Choroid plexus epithelial cell (primary cell): ENCODE measurements at regions not wholly inside any gene's neighbourhood (a gene's known extent, or its start where the extent isn't known, plus 50 kb on each side); places are given as distances from the start of the nearest gene placed in this dataset.

Source experiments
- DNase-seq: peaks from one replicate; pipeline ENCODE4 v3.0.0-alpha.2; 2010; ENCODE audit warnings: low read depth
- H3K4me3 ChIP-seq: 2 replicates; pipeline ENCODE4 v1.5.1; 2011; ENCODE audit warnings: low read depth, mild to moderate bottlenecking, control low read depth, low read length, moderate library complexity
- TF ChIP-seq, protein P1 (sequence below): conservative IDR thresholded peaks from 2 replicates; pipeline ENCODE4 v1.5.1; 2011; ENCODE audit warnings: low read depth, mild to moderate bottlenecking, control low read depth, inconsistent platforms, low read length, moderate library complexity

- TF ChIP-seq, protein P1, sequence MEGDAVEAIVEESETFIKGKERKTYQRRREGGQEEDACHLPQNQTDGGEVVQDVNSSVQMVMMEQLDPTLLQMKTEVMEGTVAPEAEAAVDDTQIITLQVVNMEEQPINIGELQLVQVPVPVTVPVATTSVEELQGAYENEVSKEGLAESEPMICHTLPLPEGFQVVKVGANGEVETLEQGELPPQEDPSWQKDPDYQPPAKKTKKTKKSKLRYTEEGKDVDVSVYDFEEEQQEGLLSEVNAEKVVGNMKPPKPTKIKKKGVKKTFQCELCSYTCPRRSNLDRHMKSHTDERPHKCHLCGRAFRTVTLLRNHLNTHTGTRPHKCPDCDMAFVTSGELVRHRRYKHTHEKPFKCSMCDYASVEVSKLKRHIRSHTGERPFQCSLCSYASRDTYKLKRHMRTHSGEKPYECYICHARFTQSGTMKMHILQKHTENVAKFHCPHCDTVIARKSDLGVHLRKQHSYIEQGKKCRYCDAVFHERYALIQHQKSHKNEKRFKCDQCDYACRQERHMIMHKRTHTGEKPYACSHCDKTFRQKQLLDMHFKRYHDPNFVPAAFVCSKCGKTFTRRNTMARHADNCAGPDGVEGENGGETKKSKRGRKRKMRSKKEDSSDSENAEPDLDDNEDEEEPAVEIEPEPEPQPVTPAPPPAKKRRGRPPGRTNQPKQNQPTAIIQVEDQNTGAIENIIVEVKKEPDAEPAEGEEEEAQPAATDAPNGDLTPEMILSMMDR, result no peak
- H3K4me3 ChIP-seq, result no peak overlapping the region
- no peak for DNase-seq
These were observed 62.2 kb upstream of the KIF13A start for GRCh38 chr6:18049646-18050045.

GRCh38 chr6:18048953-18049630 lies 61.7 kb upstream of the KIF13A start:
- no peak for DNase-seq
- H3K4me3 ChIP-seq, result no peak overlapping the region
- TF ChIP-seq, protein P1, result no peak

GRCh38 chr6:18047406-18047805 lies 60.0 kb upstream of the KIF13A start:
- peak; percentile 28 for DNase-seq
- H3K4me3 ChIP-seq, result no peak overlapping the region
- TF ChIP-seq, protein P1, result no peak

DNA sequence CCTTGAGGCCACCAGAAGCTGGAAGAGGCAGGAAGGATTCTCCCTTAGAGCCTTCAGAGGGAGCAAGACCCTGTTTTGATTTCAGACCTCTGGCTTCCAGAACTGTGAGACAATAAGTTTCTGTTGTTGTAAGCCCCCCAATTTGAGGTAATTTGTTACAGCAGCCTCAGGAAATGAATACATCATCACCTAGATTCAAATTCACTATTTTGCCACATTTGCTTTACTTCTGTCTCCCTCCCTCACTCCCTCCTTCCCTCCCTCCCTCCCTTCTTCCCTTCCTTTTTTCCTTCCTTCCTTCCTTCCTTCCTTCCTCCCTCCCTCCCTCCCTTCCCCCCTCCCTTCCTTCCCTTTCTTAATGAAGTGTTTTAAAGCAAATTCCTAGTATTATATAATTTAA lies 58.1 kb upstream of the KIF13A start:
- TF ChIP-seq, protein P1, result no peak
- H3K4me3 ChIP-seq, result no peak overlapping the region
- DNase-seq, result no peak

DNA sequence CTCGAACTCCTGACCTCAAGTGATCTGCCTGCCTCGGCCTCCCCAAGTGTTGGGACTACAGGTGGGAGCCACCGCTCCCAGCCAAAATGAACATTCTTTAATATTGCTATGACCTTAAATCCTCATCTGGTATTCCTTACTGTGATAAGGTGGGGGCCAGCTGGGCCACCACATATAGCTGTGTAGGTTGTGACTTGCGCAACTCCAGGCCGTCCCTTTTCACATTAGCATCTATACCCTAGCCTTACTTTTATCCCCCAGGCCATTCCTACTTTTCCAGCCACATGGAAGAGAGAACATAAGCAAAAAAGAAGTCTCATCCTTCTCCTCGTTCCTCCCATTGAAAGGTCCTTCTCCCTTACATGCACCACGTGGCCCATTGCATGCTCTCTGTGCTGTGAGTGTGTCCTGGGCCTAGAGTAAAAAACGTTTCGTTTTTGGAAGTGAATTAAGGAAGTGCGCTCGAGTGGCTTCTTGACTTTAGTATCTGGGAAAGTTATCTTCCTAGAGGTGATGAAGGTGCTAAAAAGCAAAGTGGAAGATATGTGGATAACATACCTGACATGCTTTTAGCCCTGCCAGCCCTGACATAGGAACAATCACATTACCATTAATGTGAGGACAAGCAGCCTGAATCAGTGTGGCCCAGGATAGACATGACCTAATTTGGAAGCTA lies 56.8 kb upstream of the KIF13A start:
- TF ChIP-seq, protein P1, result no peak
- no peak overlapping the region for H3K4me3 ChIP-seq
- no peak for DNase-seq

DNA sequence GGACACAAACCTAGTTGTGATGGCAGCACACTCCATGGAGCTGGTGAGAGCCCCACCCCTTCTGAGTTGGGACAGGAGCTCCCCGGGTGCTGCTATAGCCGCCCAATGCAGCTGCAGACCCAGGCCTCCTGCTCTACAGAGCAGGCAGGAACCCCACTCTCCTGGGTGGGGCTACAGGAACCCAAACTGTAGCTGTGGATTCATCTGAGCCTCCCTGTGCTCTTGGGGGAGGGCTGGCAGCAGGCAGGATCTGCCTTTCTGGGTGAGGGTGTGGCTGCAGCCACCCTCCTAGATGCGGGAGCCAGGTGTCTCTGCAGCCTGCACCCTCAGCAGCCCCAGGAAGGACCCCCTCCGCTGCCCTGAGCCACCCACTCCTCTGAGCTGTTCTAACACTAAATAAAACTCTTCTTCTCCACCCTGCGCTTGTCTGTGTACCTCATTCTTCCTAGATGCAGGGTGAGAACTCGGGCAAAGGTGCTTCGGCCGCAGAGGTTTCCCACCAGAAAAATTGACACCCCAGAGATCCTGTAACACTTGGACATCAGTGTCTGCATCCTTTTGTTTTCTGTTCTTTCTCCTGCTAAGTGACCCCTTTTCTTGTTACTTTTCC lies 55.2 kb upstream of the KIF13A start:
- no peak overlapping the region for H3K4me3 ChIP-seq
- TF ChIP-seq, protein P1, result no peak
- DNase-seq, result no peak
